ENCODE measurements at regions not wholly inside any gene's neighbourhood (a gene's known extent, or its start where the extent isn't known, plus 50 kb on each side); places are given as distances from the start of the nearest gene placed in this dataset.

GRCh38 chr11:113531575-113532451 is 56.6 kb upstream of the DRD2 start:
- TF ChIP-seq CTCF (conservative IDR thresholded peaks at IDR 0.05) (no peak), EZH2 (IDR thresholded peaks at IDR 0.05; ENCODE audit: low read depth) (no peak)
